ENCODE measurements at regions not wholly inside any gene's neighbourhood (a gene's known extent, or its start where the extent isn't known, plus 50 kb on each side); places are given as distances from the start of the nearest gene placed in this dataset.
"Not testable (repeated sequence)": the region's sequence is repeated elsewhere in the genome, so short reads cannot be mapped to it uniquely, and the experiment has no call there.

DNA sequence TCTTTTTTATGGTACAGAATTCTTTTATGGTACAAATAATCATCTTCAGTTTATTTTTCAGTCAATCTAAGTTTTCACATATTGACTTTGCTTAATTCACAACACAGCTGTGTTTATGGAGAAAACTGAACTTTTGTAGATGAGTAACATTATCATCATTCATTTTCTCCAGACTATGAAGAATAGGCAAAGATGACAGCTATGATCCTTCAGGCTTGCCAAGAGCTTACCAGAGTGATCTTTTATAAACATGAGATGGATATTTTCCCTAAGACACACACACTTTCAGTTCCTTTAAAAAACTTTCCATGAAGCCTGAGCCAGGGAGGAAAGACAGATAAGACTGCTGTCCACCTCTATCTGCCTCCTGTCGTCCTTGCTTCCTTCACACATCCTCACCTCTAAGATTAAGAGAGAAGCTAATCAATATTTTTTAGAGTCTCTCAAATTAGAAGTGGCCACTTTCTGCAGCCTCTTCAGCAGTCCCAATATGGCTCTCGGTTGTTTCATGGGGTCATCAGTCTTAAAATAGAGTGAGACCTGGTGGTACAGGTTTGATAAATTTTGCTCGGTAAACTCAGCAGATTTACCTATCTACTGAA, 108.1 kb upstream of the SLC27A6 start:
- Histone ChIP-seq H3K9me3 (no peaks in the 10 kb centered on the region), H3K4me3 (no peak overlapping the region), H3K27ac (no peak overlapping the region), H3K4me2 (no peak overlapping the region), H3K4me1 (no peaks in the 10 kb centered on the region)
- ChIA-PET POLR2A (no interaction called here), CTCF (no interaction called here)
- WGBS (ENCODE audit: missing lambda C conversion rate), result 16% methylated on average over 3 of the region's 3 CpGs
- FAIRE-seq, result no peak
- TF ChIP-seq GATA3 (IDR thresholded peaks at IDR 0.05; ENCODE audit: borderline replicate concordance) (no peak), ZC3H11A (IDR thresholded peaks at IDR 0.05) (no peak), CHD4 (IDR thresholded peaks at IDR 0.05; ENCODE audit: borderline replicate concordance) (no peak), FOSB (CRISPR knock-in tag; IDR thresholded peaks at IDR 0.05) (no peak), EHMT2 (IDR thresholded peaks at IDR 0.05; ENCODE audit: low read depth) (no peak), POLR2AphosphoS2 (conservative IDR thresholded peaks at IDR 0.05; ENCODE audit: low read length) (no peak), RNF2 (IDR thresholded peaks at IDR 0.05; ENCODE audit: borderline replicate concordance, low read depth) (no peak), TP53 (CRISPR knock-in tag; IDR thresholded peaks at IDR 0.05) (no peak), POLR2A (IDR thresholded peaks at IDR 0.05; ENCODE audit: low read length) (no peak)
- TF ChIP-seq, protein P1, sequence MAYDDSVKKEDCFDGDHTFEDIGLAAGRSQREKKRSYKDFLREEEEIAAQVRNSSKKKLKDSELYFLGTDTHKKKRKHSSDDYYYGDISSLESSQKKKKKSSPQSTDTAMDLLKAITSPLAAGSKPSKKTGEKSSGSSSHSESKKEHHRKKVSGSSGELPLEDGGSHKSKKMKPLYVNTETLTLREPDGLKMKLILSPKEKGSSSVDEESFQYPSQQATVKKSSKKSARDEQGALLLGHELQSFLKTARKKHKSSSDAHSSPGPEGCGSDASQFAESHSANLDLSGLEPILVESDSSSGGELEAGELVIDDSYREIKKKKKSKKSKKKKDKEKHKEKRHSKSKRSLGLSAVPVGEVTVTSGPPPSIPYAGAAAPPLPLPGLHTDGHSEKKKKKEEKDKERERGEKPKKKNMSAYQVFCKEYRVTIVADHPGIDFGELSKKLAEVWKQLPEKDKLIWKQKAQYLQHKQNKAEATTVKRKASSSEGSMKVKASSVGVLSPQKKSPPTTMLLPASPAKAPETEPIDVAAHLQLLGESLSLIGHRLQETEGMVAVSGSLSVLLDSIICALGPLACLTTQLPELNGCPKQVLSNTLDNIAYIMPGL (CRISPR knock-in tag; IDR thresholded peaks at IDR 0.05; ENCODE audit: borderline replicate concordance), result no peak
- TF ChIP-seq, protein P2, sequence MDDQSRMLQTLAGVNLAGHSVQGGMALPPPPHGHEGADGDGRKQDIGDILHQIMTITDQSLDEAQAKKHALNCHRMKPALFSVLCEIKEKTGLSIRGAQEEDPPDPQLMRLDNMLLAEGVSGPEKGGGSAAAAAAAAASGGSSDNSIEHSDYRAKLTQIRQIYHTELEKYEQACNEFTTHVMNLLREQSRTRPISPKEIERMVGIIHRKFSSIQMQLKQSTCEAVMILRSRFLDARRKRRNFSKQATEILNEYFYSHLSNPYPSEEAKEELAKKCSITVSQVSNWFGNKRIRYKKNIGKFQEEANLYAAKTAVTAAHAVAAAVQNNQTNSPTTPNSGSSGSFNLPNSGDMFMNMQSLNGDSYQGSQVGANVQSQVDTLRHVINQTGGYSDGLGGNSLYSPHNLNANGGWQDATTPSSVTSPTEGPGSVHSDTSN (IDR thresholded peaks at IDR 0.05), result no peak
- no peak for ATAC-seq
- no peak for DNase-seq (ENCODE audit: low read depth in 1 of 2, low spot score in 1 of 2)

DNA sequence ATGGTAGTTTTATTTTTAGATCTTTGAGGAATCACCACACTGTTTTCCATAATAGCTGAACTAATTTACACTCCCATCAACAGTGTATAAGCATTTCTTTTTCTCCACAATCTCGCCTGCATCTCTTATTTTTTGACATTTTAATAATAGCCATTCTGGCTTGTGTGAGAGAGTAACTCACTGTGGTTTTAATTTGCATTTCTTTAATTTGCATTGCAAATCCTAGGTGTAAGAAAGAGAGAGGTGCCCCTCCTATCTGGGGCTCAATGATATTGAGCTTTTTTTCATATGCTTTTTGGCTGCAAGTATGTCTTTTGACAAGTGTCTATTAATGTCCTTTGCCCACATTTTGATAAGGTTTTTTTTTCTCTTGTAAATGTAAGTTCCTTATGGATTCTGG, 106.3 kb upstream of the SLC27A6 start:
- no peak for DNase-seq (ENCODE audit: low read depth in 1 of 2, low spot score in 1 of 2)
- 6% methylated on average over 1 of the region's 1 CpG for WGBS (ENCODE audit: missing lambda C conversion rate)

DNA sequence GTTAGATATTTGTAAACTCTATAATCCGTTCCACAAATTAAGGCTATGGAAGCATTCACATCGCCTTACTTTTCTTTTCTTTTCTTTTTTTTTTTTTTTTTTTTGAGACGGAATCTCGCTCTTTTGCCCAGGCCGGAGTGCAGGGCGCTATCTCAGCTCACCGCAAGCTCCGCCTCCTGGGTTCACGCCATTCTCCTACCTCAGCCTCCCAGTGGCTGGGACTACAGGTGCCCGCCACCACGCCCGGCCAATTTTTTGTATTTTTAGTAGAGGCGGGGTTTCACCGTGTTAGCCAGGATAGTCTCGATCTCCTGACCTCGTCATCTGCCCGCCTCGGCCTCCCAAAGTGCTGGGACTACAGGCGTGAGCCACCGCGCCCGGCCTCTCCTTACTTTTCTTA, 104.1 kb upstream of the SLC27A6 start:
- H3K4me3 ChIP-seq; POLR2A ChIA-PET; H3K27ac ChIP-seq; H3K4me2 ChIP-seq; DNase-seq (ENCODE audit: low read depth in 1 of 2, low spot score in 1 of 2); H3K4me1 ChIP-seq; ATAC-seq; H3K9me3 ChIP-seq; FAIRE-seq: not testable (repeated sequence)
- CTCF ChIA-PET, result interaction anchor here (0.7 kb wide), 1 partner anchor 649 kb away, joined by 3 read pairs; no protein-coding TSS in a partner anchor
- WGBS (ENCODE audit: missing lambda C conversion rate), result 58% methylated on average over 22 of the region's 22 CpGs

More for the DNA sequence above, 106.3 kb upstream of the SLC27A6 start:
- H3K9me3 ChIP-seq, result no peaks in the 10 kb centered on the region
- ChIA-PET CTCF (no interaction called here), POLR2A (no interaction called here)
- no peaks in the 10 kb centered on the region for H3K4me1 ChIP-seq
- ATAC-seq (no peak), FAIRE-seq (no peak)
- TF ChIP-seq RAD21 (conservative IDR thresholded peaks at IDR 0.05 in 1 of 2, IDR thresholded peaks at IDR 0.05 in 1 of 2) (no peak), TFCP2L1 (CRISPR knock-in tag; IDR thresholded peaks at IDR 0.05) (no peak)
- TF ChIP-seq, protein P3, sequence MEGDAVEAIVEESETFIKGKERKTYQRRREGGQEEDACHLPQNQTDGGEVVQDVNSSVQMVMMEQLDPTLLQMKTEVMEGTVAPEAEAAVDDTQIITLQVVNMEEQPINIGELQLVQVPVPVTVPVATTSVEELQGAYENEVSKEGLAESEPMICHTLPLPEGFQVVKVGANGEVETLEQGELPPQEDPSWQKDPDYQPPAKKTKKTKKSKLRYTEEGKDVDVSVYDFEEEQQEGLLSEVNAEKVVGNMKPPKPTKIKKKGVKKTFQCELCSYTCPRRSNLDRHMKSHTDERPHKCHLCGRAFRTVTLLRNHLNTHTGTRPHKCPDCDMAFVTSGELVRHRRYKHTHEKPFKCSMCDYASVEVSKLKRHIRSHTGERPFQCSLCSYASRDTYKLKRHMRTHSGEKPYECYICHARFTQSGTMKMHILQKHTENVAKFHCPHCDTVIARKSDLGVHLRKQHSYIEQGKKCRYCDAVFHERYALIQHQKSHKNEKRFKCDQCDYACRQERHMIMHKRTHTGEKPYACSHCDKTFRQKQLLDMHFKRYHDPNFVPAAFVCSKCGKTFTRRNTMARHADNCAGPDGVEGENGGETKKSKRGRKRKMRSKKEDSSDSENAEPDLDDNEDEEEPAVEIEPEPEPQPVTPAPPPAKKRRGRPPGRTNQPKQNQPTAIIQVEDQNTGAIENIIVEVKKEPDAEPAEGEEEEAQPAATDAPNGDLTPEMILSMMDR (IDR thresholded peaks at IDR 0.05), result no peak
- no peak overlapping the region for H3K4me2 ChIP-seq
- H3K4me3 ChIP-seq, result no peak overlapping the region
- H3K27ac ChIP-seq, result no peak overlapping the region

DNA sequence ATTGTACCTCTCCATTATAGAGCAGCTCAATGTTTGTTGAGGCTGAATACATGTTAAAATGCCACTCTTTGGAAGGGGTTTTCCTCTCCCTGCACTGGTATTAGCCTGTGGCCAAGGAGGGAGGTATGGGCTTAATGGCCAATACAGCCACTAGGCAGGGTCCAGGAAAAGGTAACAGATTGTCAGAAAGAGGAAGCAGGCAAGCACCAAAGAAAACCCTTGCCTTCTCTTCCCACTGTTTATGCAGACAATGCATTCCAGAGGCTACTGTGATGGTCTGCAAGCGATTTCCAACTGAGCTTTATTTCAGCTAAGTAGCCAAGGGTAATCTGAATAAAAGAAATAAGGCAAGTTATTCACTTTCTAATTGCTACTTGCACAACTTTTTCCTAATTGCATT, 95.3 kb upstream of the SLC27A6 start:
- ChIA-PET CTCF (no interaction called here), POLR2A (no interaction called here)
- no peak overlapping the region for H3K4me2 ChIP-seq
- ATAC-seq (no peak), FAIRE-seq (no peak), DNase-seq (ENCODE audit: low read depth in 1 of 2, low spot score in 1 of 2) (no peak)
- no peaks in the 10 kb centered on the region for H3K9me3 ChIP-seq
- H3K4me3 ChIP-seq, result no peak overlapping the region
- no peak for TF ChIP-seq HOXA7 (CRISPR knock-in tag; IDR thresholded peaks at IDR 0.05)
- no peak for TF ChIP-seq FOSB (CRISPR knock-in tag; IDR thresholded peaks at IDR 0.05)
- TF ChIP-seq POLR2A (IDR thresholded peaks at IDR 0.05; ENCODE audit: low read length), result no peak
- H3K27ac ChIP-seq, result no peak overlapping the region
- 0% methylated on average over 1 of the region's 1 CpG for WGBS (ENCODE audit: missing lambda C conversion rate)
- no peaks in the 10 kb centered on the region for H3K4me1 ChIP-seq
